H9 (cell line): ENCODE measurements at regions not wholly inside any gene's neighbourhood (a gene's known extent, or its start where the extent isn't known, plus 50 kb on each side); places are given as distances from the start of the nearest gene placed in this dataset.

Source experiments
- DNase-seq: peaks from one replicate; pipeline ENCODE4 v3.0.0-alpha.2; 2017
- H2AFZ ChIP-seq: one replicate; pipeline ENCODE4 v1.6.1; 2013; ENCODE audit warnings: mild to moderate bottlenecking, low read length, control low read depth, moderate library complexity
- H2AK5ac ChIP-seq: 2 replicates; pipeline ENCODE4 v1.6.1; 2013; ENCODE audit warnings: low read length, control low read depth, mixed read lengths; ENCODE audit not compliant: insufficient read length
- H2BK120ac ChIP-seq: one replicate; pipeline ENCODE4 v1.6.1; 2013; ENCODE audit warnings: low read depth, mild to moderate bottlenecking, low read length, control low read depth, inconsistent platforms; ENCODE audit not compliant: poor library complexity, severe bottlenecking
- H2BK12ac ChIP-seq: 2 replicates; pipeline ENCODE4 v1.6.1; 2013; ENCODE audit warnings: low read length, control low read depth, mixed read lengths, low read depth; ENCODE audit not compliant: insufficient read length
- H2BK15ac ChIP-seq: 2 replicates; pipeline ENCODE4 v1.6.1; 2013; ENCODE audit warnings: low read depth, low read length, control low read depth
- H2BK20ac ChIP-seq: one replicate; pipeline ENCODE4 v1.6.1; 2013; ENCODE audit warnings: low read depth, mild to moderate bottlenecking, low read length, control low read depth, inconsistent platforms; ENCODE audit not compliant: poor library complexity, severe bottlenecking
- H2BK5ac ChIP-seq: 2 replicates; pipeline ENCODE4 v1.6.1; 2013; ENCODE audit warnings: low read length, control low read depth, mixed read lengths; ENCODE audit not compliant: insufficient read length
- H3K14ac ChIP-seq: 2 replicates; pipeline ENCODE4 v1.6.1; 2013; ENCODE audit warnings: low read length, control low read depth; ENCODE audit not compliant: insufficient read depth
- H3K18ac ChIP-seq: 2 replicates; pipeline ENCODE4 v1.6.1; 2013; ENCODE audit warnings: low read depth, mild to moderate bottlenecking, mixed read lengths, low read length, control low read depth; ENCODE audit not compliant: insufficient read length
- H3K23ac ChIP-seq: 2 replicates; pipeline ENCODE4 v1.6.1; 2013; ENCODE audit warnings: low read length, control low read depth, mixed read lengths, low read depth; ENCODE audit not compliant: insufficient read length
- H3K23me2 ChIP-seq: 2 replicates; pipeline ENCODE4 v1.6.1; 2013; ENCODE audit warnings: low read depth, mild to moderate bottlenecking, mixed read lengths, low read length, control low read depth; ENCODE audit not compliant: insufficient read length, poor library complexity, severe bottlenecking
- H3K27ac ChIP-seq: 2 replicates; pipeline ENCODE4 v1.5.1; 2013; ENCODE audit warnings: low read length, control low read depth, mixed read lengths, low read depth; ENCODE audit not compliant: insufficient read length
- H3K27me3 ChIP-seq: 2 replicates; pipeline ENCODE4 v1.6.1; 2013; ENCODE audit warnings: low read length, control low read depth, inconsistent platforms; ENCODE audit not compliant: insufficient read depth
- H3K4ac ChIP-seq: 2 replicates; pipeline ENCODE4 v1.6.1; 2013; ENCODE audit warnings: low read depth, mild to moderate bottlenecking, control low read depth, inconsistent platforms, low read length, moderate library complexity
- H3K4me1 ChIP-seq: 2 replicates; pipeline ENCODE4 v1.6.1; 2013; ENCODE audit warnings: low read length, control low read depth, inconsistent platforms; ENCODE audit not compliant: insufficient read depth
- H3K4me2 ChIP-seq: 2 replicates; pipeline ENCODE4 v1.6.1; 2013; ENCODE audit warnings: low read length, control low read depth, mixed read lengths; ENCODE audit not compliant: insufficient read length, insufficient read depth
- H3K56ac ChIP-seq: 2 replicates; pipeline ENCODE4 v1.6.1; 2013; ENCODE audit warnings: low read depth, mild to moderate bottlenecking, mixed read lengths, low read length, control low read depth; ENCODE audit not compliant: insufficient read length
- H3K79me1 ChIP-seq: 2 replicates; pipeline ENCODE4 v1.6.1; 2013; ENCODE audit warnings: low read depth, mild to moderate bottlenecking, moderate library complexity, low read length, control low read depth, inconsistent platforms; ENCODE audit not compliant: insufficient read depth, poor library complexity, severe bottlenecking
- H3K79me2 ChIP-seq: 2 replicates; pipeline ENCODE4 v1.6.1; 2013; ENCODE audit warnings: low read length, control low read depth, inconsistent platforms; ENCODE audit not compliant: insufficient read depth
- H3K9ac ChIP-seq: 2 replicates; pipeline ENCODE4 v1.6.1; 2013; ENCODE audit warnings: low read length, control low read depth, mixed read lengths; ENCODE audit not compliant: insufficient read length; ENCODE audit errors: extremely low read depth
- H3K9me3 ChIP-seq: one replicate; pipeline ENCODE4 v1.6.1; 2013; ENCODE audit warnings: low read depth, low read length, inconsistent platforms; ENCODE audit not compliant: control insufficient read depth
- H3T11ph ChIP-seq: one replicate; pipeline ENCODE4 v1.6.1; 2013; ENCODE audit warnings: mild to moderate bottlenecking, low read length, control low read depth, inconsistent platforms
- H4K20me1 ChIP-seq: one replicate; pipeline ENCODE4 v1.6.1; 2013; ENCODE audit not compliant: control insufficient read depth, insufficient read length, insufficient read depth
- H4K5ac ChIP-seq: 2 replicates; pipeline ENCODE4 v1.6.1; 2013; ENCODE audit warnings: low read depth, mild to moderate bottlenecking, mixed read lengths, low read length, control low read depth; ENCODE audit not compliant: insufficient read length
- H4K8ac ChIP-seq: replicated peaks from 2 replicates; pipeline ENCODE4 v1.6.1; 2013; ENCODE audit warnings: low read length, control low read depth, mixed read lengths, low read depth; ENCODE audit not compliant: insufficient read length
- H4K91ac ChIP-seq: 2 replicates; pipeline ENCODE4 v1.6.1; 2013; ENCODE audit warnings: low read depth, mild to moderate bottlenecking, moderate library complexity, mixed read lengths, low read length, control low read depth; ENCODE audit not compliant: insufficient read length
- H3K27ac Mint-ChIP-seq, 3 experiments: 2 replicates in 2 of 3; 3 replicates in 1 of 3; pipeline ENCODE4 v1.8.0; 2020 to 2021; ENCODE audit warnings: mixed read lengths in 3 of 3, mild to moderate bottlenecking in 1 of 3, moderate library complexity in 1 of 3
- H3K27me3 Mint-ChIP-seq: 2 replicates; pipeline ENCODE4 v1.8.0; 2021; ENCODE audit warnings: low read depth, mild to moderate bottlenecking, moderate library complexity, mixed read lengths
- H3K36me3 Mint-ChIP-seq, 3 experiments: 2 replicates in 2 of 3; 3 replicates in 1 of 3; pipeline ENCODE4 v1.8.0; 2020 to 2021; ENCODE audit warnings: low read depth in 3 of 3, mixed read lengths in 3 of 3; ENCODE audit not compliant: insufficient read depth in 1 of 3
- H3K4me1 Mint-ChIP-seq, 2 experiments: 2 replicates each; pipeline ENCODE4 v1.8.0; 2020; ENCODE audit warnings: mixed read lengths in 2 of 2
- H3K4me3 Mint-ChIP-seq, 2 experiments: 2 replicates in 1 of 2; 3 replicates in 1 of 2; pipeline ENCODE4 v1.8.0; 2020 to 2021; ENCODE audit warnings: mild to moderate bottlenecking in 2 of 2, mixed read lengths in 2 of 2, moderate library complexity in 1 of 2
- H3K9me3 Mint-ChIP-seq, 2 experiments: 2 replicates in 1 of 2; 3 replicates in 1 of 2; pipeline ENCODE4 v1.8.0; 2020; ENCODE audit warnings: mild to moderate bottlenecking in 2 of 2, mixed read lengths in 2 of 2, moderate library complexity in 1 of 2
- WGBS: extraction: QIAGEN DNeasy Blood & Tissue Kit; methylation state at CpG from one replicate; pipeline ENCODE4 v1.1.7; 2013; ENCODE audit warnings: missing lambda C conversion rate, low lambda C conversion rate, mixed read lengths; ENCODE audit not compliant: insufficient read length; ENCODE audit errors: extremely low coverage; 5-methylcytosine and 5-hydroxymethylcytosine counted together
- TF ChIP-seq, protein P1 (sequence below): fragments of 200-600 bp; sonication (generic); conservative IDR thresholded peaks from 3 replicates; pipeline ENCODE4 v1.8.0; 2021; ENCODE audit warnings: antibody characterized with exemption, mild to moderate bottlenecking

DNA sequence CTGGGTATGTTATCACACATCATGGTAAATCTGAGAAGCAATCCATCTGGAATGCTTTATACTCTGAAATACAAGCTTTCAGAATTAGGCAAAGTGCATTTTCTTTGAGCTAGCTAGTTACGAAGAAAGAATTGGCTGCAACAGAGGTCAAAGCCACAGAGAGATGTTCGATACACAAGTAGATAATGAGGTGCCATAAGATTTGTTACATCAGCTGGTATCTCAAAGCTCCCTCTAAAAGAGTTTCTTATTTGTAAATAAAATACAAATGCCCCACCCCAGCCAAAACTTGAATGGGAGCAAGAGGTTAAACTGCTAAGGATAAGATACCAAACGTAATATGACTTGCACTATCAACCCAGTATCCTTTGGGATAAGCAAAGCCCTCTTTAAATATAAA, 84.0 kb upstream of the SLCO3A1 start:
- no peak overlapping the region for H3K9ac ChIP-seq
- no peak overlapping the region for H3T11ph ChIP-seq
- no peak overlapping the region for H3K27ac ChIP-seq
- H2AFZ ChIP-seq, result no peak overlapping the region
- no peaks in the 10 kb centered on the region for H4K20me1 ChIP-seq
- Mint-ChIP-seq H3K4me1 (peaks cover 12 to 14% of the 10 kb centered on the region in 2 experiments), H3K4me3 (no peak overlapping the region), H3K27me3 (peaks cover 19% of the 10 kb centered on the region), H3K27ac (no peak overlapping the region), H3K9me3 (no peaks in the 10 kb centered on the region), H3K36me3 (no peaks in the 10 kb centered on the region)
- no peak overlapping the region for H2BK12ac ChIP-seq
- no peak overlapping the region for H2BK20ac ChIP-seq
- no peaks in the 10 kb centered on the region for H3K79me2 ChIP-seq
- H3K79me1 ChIP-seq, result no peaks in the 10 kb centered on the region
- H4K91ac ChIP-seq, result no peak overlapping the region
- no peaks in the 10 kb centered on the region; the same call in 1 of the 2 replicates for H3K4me1 ChIP-seq
- no peak overlapping the region for H3K4me2 ChIP-seq
- DNase-seq, result no peak
- no peak overlapping the region for H4K5ac ChIP-seq
- no peak overlapping the region for H4K8ac ChIP-seq
- no peak overlapping the region for H2BK5ac ChIP-seq
- no peak overlapping the region for H2BK120ac ChIP-seq
- no CpG with 5 or more reads among the region's 3 CpGs for WGBS
- no peaks in the 10 kb centered on the region for H3K27me3 ChIP-seq
- no peak overlapping the region for H3K56ac ChIP-seq
- H3K14ac ChIP-seq, result no peak overlapping the region
- no peak overlapping the region for H3K4ac ChIP-seq
- no peak overlapping the region for H3K18ac ChIP-seq
- no peaks in the 10 kb centered on the region for H3K23me2 ChIP-seq
- TF ChIP-seq, protein P1, sequence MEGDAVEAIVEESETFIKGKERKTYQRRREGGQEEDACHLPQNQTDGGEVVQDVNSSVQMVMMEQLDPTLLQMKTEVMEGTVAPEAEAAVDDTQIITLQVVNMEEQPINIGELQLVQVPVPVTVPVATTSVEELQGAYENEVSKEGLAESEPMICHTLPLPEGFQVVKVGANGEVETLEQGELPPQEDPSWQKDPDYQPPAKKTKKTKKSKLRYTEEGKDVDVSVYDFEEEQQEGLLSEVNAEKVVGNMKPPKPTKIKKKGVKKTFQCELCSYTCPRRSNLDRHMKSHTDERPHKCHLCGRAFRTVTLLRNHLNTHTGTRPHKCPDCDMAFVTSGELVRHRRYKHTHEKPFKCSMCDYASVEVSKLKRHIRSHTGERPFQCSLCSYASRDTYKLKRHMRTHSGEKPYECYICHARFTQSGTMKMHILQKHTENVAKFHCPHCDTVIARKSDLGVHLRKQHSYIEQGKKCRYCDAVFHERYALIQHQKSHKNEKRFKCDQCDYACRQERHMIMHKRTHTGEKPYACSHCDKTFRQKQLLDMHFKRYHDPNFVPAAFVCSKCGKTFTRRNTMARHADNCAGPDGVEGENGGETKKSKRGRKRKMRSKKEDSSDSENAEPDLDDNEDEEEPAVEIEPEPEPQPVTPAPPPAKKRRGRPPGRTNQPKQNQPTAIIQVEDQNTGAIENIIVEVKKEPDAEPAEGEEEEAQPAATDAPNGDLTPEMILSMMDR, result no peak
- H2AK5ac ChIP-seq, result no peak overlapping the region
- H3K23ac ChIP-seq, result no peak overlapping the region
- no peaks in the 10 kb centered on the region for H3K9me3 ChIP-seq
- no peak overlapping the region for H2BK15ac ChIP-seq
